Chondrocyte (in vitro differentiated cells): ENCODE measurements at regions not wholly inside any gene's neighbourhood (a gene's known extent, or its start where the extent isn't known, plus 50 kb on each side); places are given as distances from the start of the nearest gene placed in this dataset.

Source experiments
- DNase-seq: peaks from one replicate; pipeline ENCODE4 v3.0.0; 2021; ENCODE audit warnings: mixed read lengths, low spot score
- H3K27ac Mint-ChIP-seq: one replicate; pipeline ENCODE4 v1.8.0; 2021; ENCODE audit warnings: mild to moderate bottlenecking, moderate library complexity, mixed read lengths; ENCODE audit not compliant: unreplicated experiment
- H3K27me3 Mint-ChIP-seq: 2 replicates; pipeline ENCODE4 v1.8.0; 2021; ENCODE audit warnings: low read depth, mixed read lengths
- H3K36me3 Mint-ChIP-seq: 2 replicates; pipeline ENCODE4 v1.8.0; 2021; ENCODE audit warnings: low read depth, mixed read lengths
- H3K4me1 Mint-ChIP-seq: 2 replicates; pipeline ENCODE4 v1.8.0; 2021; ENCODE audit warnings: low read depth, mild to moderate bottlenecking, mixed read lengths
- H3K4me3 Mint-ChIP-seq: one replicate; pipeline ENCODE4 v1.8.0; 2021; ENCODE audit warnings: mild to moderate bottlenecking, moderate library complexity, mixed read lengths; ENCODE audit not compliant: unreplicated experiment
- H3K9me3 Mint-ChIP-seq: 2 replicates; pipeline ENCODE4 v1.8.0; 2021; ENCODE audit warnings: low read depth, mixed read lengths
- CTCF ChIP-seq: fragments of 200-600 bp; sonication (generic); IDR thresholded peaks from 2 replicates; pipeline ENCODE4 v1.5.0; 2021; ENCODE audit warnings: antibody characterized with exemption, mild to moderate bottlenecking, moderate library complexity

DNA sequence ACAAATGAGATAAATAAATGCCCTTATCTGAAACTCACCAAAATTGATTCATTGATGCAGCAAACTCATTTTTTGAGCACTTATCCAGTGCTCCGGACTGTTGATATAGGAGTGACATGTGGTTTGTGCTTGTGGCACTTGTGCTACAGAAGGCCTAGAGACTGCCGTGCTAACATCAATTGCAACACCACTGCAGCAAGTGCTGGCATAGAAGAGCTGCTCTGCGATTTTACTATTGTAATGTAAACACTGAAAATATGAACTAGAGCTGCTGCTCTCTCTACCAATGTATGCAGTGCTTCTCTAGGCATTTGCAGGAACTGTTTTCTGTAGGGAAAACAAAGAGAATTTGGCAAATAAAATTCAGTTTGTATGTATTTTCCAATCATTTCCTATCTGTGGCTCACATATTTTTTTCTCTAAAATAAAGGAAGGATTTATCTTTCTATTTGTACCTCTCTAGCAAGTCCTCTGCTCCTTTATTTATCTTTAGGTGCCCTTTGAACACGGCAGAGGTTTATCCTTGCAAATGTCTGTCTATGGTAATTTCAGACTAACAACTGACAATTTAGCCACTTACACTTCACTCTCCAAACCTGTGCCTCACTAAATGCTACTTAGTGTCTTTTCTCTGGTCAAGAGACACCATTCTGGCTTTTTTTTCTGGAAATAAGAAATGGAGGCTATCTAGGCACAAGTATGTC is 409.5 kb upstream of the ADGRL2 start:
- Mint-ChIP-seq H3K9me3 (peaks cover 3% of the 10 kb centered on the region), H3K4me3 (no peak overlapping the region), H3K27me3 (no peaks in the 10 kb centered on the region), H3K27ac (no peak overlapping the region), H3K36me3 (no peaks in the 10 kb centered on the region), H3K4me1 (no peaks in the 10 kb centered on the region)
- no peak for TF ChIP-seq CTCF
- no peak for DNase-seq

DNA sequence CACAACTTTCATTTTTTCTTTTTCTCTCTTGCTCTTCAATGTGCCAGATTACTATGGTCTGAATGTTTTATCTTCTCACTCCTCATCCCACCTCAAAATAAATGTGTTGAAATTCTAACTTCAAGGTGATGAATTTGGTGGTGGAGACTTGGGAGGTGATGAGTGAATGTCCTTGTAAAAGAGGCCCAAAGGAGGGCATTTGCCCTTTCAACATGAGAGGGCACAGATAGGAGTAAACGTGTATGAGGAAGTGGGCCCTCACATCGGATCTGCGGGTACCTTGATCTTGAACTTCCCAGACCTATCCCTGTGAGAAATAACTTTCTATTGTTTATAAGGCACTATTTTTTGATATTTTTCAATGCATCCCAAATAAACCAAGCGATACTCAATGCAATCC is 412.3 kb upstream of the ADGRL2 start:
- no peak for DNase-seq
- no peaks in the 10 kb centered on the region for H3K36me3 Mint-ChIP-seq
- no peaks in the 10 kb centered on the region for H3K27me3 Mint-ChIP-seq
- H3K4me3 Mint-ChIP-seq, result no peak overlapping the region
- peaks cover 3% of the 10 kb centered on the region for H3K9me3 Mint-ChIP-seq
- H3K27ac Mint-ChIP-seq, result no peak overlapping the region
- no peaks in the 10 kb centered on the region for H3K4me1 Mint-ChIP-seq
- no peak for TF ChIP-seq CTCF

DNA sequence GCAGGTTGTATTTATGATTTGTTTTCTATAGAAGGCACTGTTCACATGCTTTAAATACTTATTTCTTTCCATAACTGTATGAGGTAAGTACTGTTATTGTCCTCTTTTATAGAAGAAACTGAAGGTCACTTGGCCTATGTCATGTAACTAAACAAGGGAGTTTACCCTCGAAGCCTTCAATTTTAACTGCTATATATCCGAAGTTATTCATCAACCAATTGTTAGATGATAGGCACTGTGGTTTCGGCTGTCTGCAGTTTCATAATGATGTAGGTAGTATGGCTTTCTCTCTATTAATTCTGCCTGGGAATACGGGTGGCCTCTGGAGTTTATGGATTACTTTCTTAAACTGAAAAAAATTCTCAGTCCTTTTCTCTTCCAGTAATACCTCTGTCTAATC is 413.3 kb upstream of the ADGRL2 start:
- Mint-ChIP-seq H3K4me3 (no peak overlapping the region), H3K27me3 (no peaks in the 10 kb centered on the region), H3K9me3 (peaks cover 3% of the 10 kb centered on the region), H3K4me1 (no peaks in the 10 kb centered on the region), H3K27ac (no peak overlapping the region), H3K36me3 (no peaks in the 10 kb centered on the region)
- DNase-seq, result no peak
- TF ChIP-seq CTCF, result no peak

DNA sequence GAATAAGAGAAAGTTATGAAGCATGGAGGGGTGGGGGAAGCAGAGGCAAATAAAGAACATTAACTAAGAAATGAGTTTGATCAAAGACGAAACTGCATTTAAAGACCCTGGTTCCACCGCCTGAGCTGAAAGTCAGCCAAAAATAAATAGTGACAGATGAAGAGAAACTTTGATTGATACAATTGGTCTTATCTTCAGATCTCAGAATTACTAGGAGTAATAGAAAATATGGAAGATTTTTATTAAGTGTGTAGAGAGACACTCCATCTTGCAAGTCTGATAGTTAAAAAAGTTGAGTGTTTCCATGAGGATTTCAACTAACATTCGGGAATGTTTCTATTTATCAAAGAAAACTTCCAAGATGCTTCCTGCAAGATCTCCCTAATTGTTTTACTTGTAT is 418.2 kb upstream of the ADGRL2 start:
- TF ChIP-seq CTCF, result no peak
- no peaks in the 10 kb centered on the region for H3K4me1 Mint-ChIP-seq
- no peaks in the 10 kb centered on the region for H3K9me3 Mint-ChIP-seq
- H3K27me3 Mint-ChIP-seq, result no peaks in the 10 kb centered on the region
- H3K4me3 Mint-ChIP-seq, result no peak overlapping the region
- no peak overlapping the region for H3K27ac Mint-ChIP-seq
- H3K36me3 Mint-ChIP-seq, result no peaks in the 10 kb centered on the region
- no peak for DNase-seq

GRCh38 chr1:81381881-81382280 is 418.9 kb upstream of the ADGRL2 start:
- no peaks in the 10 kb centered on the region for H3K36me3 Mint-ChIP-seq
- no peaks in the 10 kb centered on the region for H3K9me3 Mint-ChIP-seq
- no peaks in the 10 kb centered on the region for H3K4me1 Mint-ChIP-seq
- H3K27me3 Mint-ChIP-seq, result no peaks in the 10 kb centered on the region
- no peak for DNase-seq
- no peak for TF ChIP-seq CTCF
- H3K4me3 Mint-ChIP-seq, result no peak overlapping the region
- H3K27ac Mint-ChIP-seq, result no peak overlapping the region
